Thyroid gland (tissue), 4 donors: ENCODE measurements at regions not wholly inside any gene's neighbourhood (a gene's known extent, or its start where the extent isn't known, plus 50 kb on each side); places are given as distances from the start of the nearest gene placed in this dataset.

Source experiments
- DNase-seq, 2 donors: peaks; one replicate each; pipeline ENCODE4 v3.0.0-alpha.2; 2019
- H3K27ac ChIP-seq, 3 donors: fragments of 200-600 bp; sonication (generic); 1 replicate in 2 of 3; 2 replicates in 1 of 3; pipeline ENCODE4 v1.5.1; 2016 to 2019; ENCODE audit warnings: mild to moderate bottlenecking in 1 of 3, moderate library complexity in 1 of 3
- H3K27me3 ChIP-seq: fragments of 200-600 bp; sonication (generic); one replicate; pipeline ENCODE4 v1.5.1; 2019
- H3K36me3 ChIP-seq, 2 donors: fragments of 200-600 bp; sonication (generic); one replicate each; pipeline ENCODE4 v1.5.1; 2016 to 2019
- H3K4me1 ChIP-seq, 2 donors: fragments of 200-600 bp; sonication (generic); one replicate each; pipeline ENCODE4 v1.5.1; 2017 to 2019
- H3K4me3 ChIP-seq, 3 donors: fragments of 200-600 bp; sonication (generic); replicated peaks in 1 of 3; 1 replicate in 2 of 3; 2 replicates in 1 of 3; pipeline ENCODE4 v1.5.1; 2016; ENCODE audit warnings: mild to moderate bottlenecking in 1 of 3
- H3K9me3 ChIP-seq: fragments of 200-600 bp; sonication (generic); one replicate; pipeline ENCODE4 v1.5.1; 2017
- CTCF ChIP-seq, 6 experiments: fragments of 200-600 bp in 3 of 6; fragments of 450-650 bp in 3 of 6; sonication (generic) in 3 of 6; IDR thresholded peaks; one replicate each; pipeline ENCODE4 v1.5.1; 2016 to 2019; ENCODE audit warnings: antibody characterized with exemption in 6 of 6, mild to moderate bottlenecking in 2 of 6, inconsistent platforms in 1 of 6, moderate library complexity in 1 of 6
- POLR2A ChIP-seq, 2 donors: fragments of 450-650 bp; IDR thresholded peaks; one replicate each; pipeline ENCODE4 v1.6.1; 2017; ENCODE audit warnings: antibody characterized with exemption in 2 of 2, mild to moderate bottlenecking in 2 of 2, moderate library complexity in 1 of 2
- WGBS, 2 donors: methylation state at CpG; one replicate each; pipeline ENCODE4 v1.1.5; 2017; 5-methylcytosine and 5-hydroxymethylcytosine counted together
- intact Hi-C: fragments of 100-400 bp; cut with DNase I; formaldehyde crosslinking; loops from one replicate; pipeline ENCODE4 v1.15.1; 2023

DNA sequence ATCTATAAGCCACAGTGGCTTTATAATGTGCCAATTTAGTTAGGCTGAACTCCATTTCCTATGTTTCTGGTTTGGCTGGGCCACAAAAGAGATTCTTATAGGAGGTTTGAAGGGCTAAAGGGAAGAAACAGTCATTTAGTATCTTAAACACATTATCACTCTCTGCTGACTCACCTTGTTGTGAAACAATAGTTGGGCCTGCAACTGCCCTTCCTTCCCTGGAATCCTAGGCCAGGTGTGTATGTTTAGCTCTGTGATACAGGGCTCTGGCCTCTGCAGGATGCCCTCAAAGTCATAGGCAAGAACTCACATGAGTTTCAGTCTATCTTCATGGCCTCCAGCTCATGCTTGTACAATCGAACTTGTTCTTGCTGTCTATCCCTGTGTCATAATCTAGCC is 400.0 kb upstream of the CELF4 start:
- 80 to 89% methylated on average over 1 of the region's 1 CpG for WGBS, 2 donors
- Histone ChIP-seq H3K27me3 (no peaks in the 10 kb centered on the region), H3K27ac (no peak overlapping the region), H3K4me1 (no peaks in the 10 kb centered on the region), H3K9me3 (no peaks in the 10 kb centered on the region), H3K36me3 (no peaks in the 10 kb centered on the region), H3K4me3 (no peak overlapping the region)
- intact Hi-C loops: no loop called here
- no peak for DNase-seq
- TF ChIP-seq CTCF (IDR thresholded peaks at IDR 0.05): no peak
- TF ChIP-seq POLR2A (IDR thresholded peaks at IDR 0.05): no peak

DNA sequence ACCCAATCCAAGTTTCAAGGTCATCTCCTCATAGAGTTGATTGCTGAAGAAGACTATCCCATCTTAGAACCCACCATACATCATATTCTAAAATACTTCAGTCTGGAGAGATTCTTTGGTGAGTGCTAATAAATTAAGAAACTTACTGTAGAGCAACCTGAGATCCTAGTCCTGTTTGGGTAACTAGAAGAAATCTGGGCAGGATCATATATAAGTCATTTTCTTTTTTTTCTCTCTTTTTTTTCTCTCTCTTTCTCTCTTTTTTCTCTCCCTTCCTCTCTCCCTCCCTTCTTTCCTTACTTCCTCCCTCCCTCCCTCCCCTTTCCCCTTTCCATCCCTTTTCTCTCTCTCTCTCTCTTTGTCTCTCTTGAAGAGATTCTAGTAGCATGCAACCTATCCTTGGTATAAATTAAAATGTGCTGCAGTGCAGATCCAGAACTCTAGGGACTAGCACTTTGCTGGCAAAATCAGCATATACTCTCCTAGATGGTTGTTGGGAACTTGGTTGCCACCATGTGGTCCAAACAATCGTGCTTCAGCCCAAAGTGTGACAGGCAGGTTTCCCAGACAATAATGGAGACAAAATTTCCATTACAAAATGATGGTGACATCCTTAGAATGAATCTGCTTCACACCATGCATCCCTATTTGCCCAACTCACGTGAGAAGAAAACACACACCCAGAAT is 399.4 kb upstream of the CELF4 start:
- Histone ChIP-seq H3K36me3 (no peaks in the 10 kb centered on the region), H3K27ac (no peak overlapping the region), H3K4me3 (no peak overlapping the region), H3K27me3 (no peaks in the 10 kb centered on the region), H3K4me1 (no peaks in the 10 kb centered on the region), H3K9me3 (no peaks in the 10 kb centered on the region)
- 64 to 73% methylated on average over 2 of the region's 2 CpGs for WGBS, 2 donors
- DNase-seq: no peak
- intact Hi-C loops: no loop called here
- TF ChIP-seq CTCF (IDR thresholded peaks at IDR 0.05): no peak
- no peak for TF ChIP-seq POLR2A (IDR thresholded peaks at IDR 0.05)

GRCh38 chr18:37963837-37964236 is 398.2 kb upstream of the CELF4 start:
- DNase-seq: no peak
- H3K27me3 ChIP-seq: no peaks in the 10 kb centered on the region
- H3K4me3 ChIP-seq: no peak overlapping the region
- H3K4me1 ChIP-seq: no peaks in the 10 kb centered on the region
- no peaks in the 10 kb centered on the region for H3K36me3 ChIP-seq
- TF ChIP-seq POLR2A (IDR thresholded peaks at IDR 0.05) (no peak), CTCF (IDR thresholded peaks at IDR 0.05) (no peak)
- intact Hi-C loops: no loop called here
- H3K27ac ChIP-seq: no peak overlapping the region
- H3K9me3 ChIP-seq: no peaks in the 10 kb centered on the region
- WGBS, 2 donors: 77 to 95% methylated on average over 2 to 3 of the region's 3 CpGs

DNA sequence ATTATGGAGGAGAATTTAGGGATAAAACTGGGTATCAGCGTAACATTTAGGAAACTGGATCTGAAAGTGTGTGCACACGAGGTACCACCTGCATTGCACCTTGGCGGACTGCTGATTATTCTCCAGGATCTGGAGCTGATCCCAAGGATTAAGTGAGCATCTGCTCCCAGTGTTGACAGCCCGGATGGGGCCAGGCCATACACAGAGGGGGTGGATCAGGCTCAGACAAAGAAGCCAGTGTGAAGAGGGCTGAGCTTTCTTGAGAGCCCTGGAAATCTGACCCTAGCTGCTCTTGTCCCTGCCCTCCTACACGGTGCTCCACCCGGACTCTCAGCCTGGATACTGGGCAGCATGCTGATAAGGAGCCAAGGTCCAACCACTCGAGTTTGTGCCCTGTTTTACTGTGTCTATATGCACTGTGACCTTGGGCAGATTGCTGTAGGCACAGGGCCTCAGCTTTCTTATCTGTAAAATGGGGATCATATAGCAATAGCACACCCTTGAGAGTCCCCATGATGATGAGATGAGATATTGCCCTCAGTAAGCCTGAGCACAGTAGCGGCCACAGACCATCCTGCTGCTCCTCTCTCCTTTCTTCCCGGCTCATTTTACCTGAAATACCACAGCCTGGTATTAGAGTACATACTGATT is 396.8 kb upstream of the CELF4 start:
- intact Hi-C loops: no loop called here
- H3K27ac ChIP-seq: no peak overlapping the region
- no peak overlapping the region for H3K4me3 ChIP-seq
- no peaks in the 10 kb centered on the region for H3K9me3 ChIP-seq
- 65 to 74% methylated on average over 7 of the region's 9 CpGs for WGBS, 2 donors
- TF ChIP-seq POLR2A (IDR thresholded peaks at IDR 0.05): no peak
- TF ChIP-seq CTCF (IDR thresholded peaks at IDR 0.05): no peak
- no peaks in the 10 kb centered on the region for H3K4me1 ChIP-seq
- no peak for DNase-seq
- H3K27me3 ChIP-seq: no peaks in the 10 kb centered on the region
- H3K36me3 ChIP-seq: no peaks in the 10 kb centered on the region

DNA sequence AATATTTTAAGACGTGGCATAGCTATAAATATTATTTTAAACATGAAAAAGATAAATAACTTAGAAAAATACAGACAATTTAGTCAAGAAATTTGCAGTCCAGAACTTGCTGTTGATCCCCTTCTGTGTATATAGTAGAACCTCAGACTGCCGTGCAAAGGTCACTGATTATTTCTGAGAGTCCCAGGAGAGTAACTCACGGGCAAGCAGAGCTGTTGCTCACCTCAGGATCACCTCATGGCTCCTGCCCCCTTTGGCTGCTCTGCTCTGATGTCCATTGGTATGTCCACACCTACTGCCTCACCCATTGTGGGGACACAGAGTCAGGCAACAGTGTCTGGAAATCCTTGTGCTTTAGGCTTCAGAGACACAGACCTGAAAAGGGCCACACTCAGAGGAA is 392.9 kb upstream of the CELF4 start:
- intact Hi-C loops: no loop called here

More for the DNA sequence above, 392.9 kb upstream of the CELF4 start:
- TF ChIP-seq POLR2A (IDR thresholded peaks at IDR 0.05) (no peak), CTCF (IDR thresholded peaks at IDR 0.05) (no peak)
- no peak overlapping the region for H3K4me3 ChIP-seq
- H3K27me3 ChIP-seq: no peaks in the 10 kb centered on the region
- H3K4me1 ChIP-seq: no peaks in the 10 kb centered on the region
- no peaks in the 10 kb centered on the region for H3K9me3 ChIP-seq
- no peaks in the 10 kb centered on the region for H3K36me3 ChIP-seq
- no peak for DNase-seq
- WGBS, 2 donors: 61 to 75% methylated on average over 3 of the region's 3 CpGs
- H3K27ac ChIP-seq: no peak overlapping the region
